Upper lobe of right lung (tissue), 1 donor: ENCODE measurements at regions not wholly inside any gene's neighbourhood (a gene's known extent, or its start where the extent isn't known, plus 50 kb on each side); places are given as distances from the start of the nearest gene placed in this dataset.

Experiments
- ATAC-seq: fragments of 200-7000 bp; cut with Tn5 transposase; one replicate; pipeline ENCODE4 v1.9.1; 2020; ENCODE audit warnings: mild to moderate bottlenecking, moderate library complexity
- DNase-seq: peaks from one replicate; pipeline ENCODE4 v3.0.0-alpha.2; 2020
- H3K27ac ChIP-seq: fragments of 200-600 bp; one replicate; pipeline ENCODE4 v1.8.0; 2022
- H3K27me3 ChIP-seq: fragments of 200-600 bp; one replicate; pipeline ENCODE4 v1.8.0; 2022; ENCODE audit warnings: mild to moderate bottlenecking
- H3K36me3 ChIP-seq: fragments of 200-600 bp; one replicate; pipeline ENCODE4 v1.8.0; 2022
- H3K4me1 ChIP-seq: fragments of 200-600 bp; one replicate; pipeline ENCODE4 v1.8.0; 2022
- H3K4me3 ChIP-seq: fragments of 200-600 bp; one replicate; pipeline ENCODE4 v1.8.0; 2022; ENCODE audit warnings: mild to moderate bottlenecking
- H3K9me3 ChIP-seq: fragments of 200-600 bp; one replicate; pipeline ENCODE4 v1.8.0; 2022
- intact Hi-C: fragments of 100-400 bp; cut with DNase I; formaldehyde crosslinking; loops from one replicate; pipeline ENCODE4 v1.11.0; 2022
- TF ChIP-seq, protein P1 (sequence below): fragments of 200-600 bp; IDR thresholded peaks from one replicate; pipeline ENCODE4 v1.8.0; 2022; ENCODE audit warnings: antibody characterized with exemption
- donor health status: DM: no; HTN: yes; CAD: no; lungs with severe emphysema.

DNA sequence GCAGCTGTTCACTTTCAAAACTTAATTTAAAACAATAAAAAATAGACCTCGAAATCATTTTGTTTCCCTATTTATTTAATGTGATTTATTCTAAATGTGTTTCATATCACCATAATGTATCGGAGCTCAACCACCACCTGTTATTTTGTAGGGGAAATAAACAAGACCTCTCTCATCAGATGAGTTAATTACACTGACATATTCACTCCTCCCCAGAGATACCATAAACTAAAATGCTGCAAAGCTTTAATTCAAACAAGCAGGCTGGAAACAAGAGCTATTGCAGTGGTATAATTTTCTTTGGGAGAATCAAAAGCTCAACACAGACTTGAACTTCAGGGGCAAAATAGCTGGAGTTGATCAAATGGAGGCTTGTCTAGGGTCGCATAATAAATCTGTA lies 303.5 kb upstream of the TSHZ2 start:
- no peak for DNase-seq
- Histone ChIP-seq H3K4me1 (no peaks in the 10 kb centered on the region), H3K27ac (no peak overlapping the region), H3K27me3 (no peaks in the 10 kb centered on the region), H3K4me3 (no peak overlapping the region), H3K36me3 (no peaks in the 10 kb centered on the region), H3K9me3 (no peaks in the 10 kb centered on the region)
- intact Hi-C loops: no loop called here
- no peak for ATAC-seq
- TF ChIP-seq, protein P1, sequence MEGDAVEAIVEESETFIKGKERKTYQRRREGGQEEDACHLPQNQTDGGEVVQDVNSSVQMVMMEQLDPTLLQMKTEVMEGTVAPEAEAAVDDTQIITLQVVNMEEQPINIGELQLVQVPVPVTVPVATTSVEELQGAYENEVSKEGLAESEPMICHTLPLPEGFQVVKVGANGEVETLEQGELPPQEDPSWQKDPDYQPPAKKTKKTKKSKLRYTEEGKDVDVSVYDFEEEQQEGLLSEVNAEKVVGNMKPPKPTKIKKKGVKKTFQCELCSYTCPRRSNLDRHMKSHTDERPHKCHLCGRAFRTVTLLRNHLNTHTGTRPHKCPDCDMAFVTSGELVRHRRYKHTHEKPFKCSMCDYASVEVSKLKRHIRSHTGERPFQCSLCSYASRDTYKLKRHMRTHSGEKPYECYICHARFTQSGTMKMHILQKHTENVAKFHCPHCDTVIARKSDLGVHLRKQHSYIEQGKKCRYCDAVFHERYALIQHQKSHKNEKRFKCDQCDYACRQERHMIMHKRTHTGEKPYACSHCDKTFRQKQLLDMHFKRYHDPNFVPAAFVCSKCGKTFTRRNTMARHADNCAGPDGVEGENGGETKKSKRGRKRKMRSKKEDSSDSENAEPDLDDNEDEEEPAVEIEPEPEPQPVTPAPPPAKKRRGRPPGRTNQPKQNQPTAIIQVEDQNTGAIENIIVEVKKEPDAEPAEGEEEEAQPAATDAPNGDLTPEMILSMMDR: no peak

DNA sequence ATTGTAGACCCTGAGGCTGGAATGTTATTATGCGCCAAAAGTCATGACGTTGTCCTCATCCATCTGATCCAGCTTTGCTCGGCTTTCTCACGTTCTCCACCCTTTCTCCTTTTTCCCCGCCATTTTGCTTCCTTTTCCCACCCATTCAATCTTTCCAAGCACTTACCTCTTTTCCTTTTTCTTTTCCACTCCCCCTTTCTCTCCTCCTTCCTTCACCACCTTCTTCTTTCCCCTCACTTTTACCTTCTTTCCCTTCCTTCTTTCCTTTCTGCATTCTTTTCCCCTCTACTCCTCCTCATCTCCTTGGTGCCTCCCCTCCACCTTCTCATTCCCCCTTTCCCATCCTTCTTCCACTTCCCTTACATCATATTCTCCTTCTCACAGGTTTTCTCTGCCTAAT lies 304.8 kb upstream of the TSHZ2 start:
- intact Hi-C loops: no loop called here
- ATAC-seq: no peak

DNA sequence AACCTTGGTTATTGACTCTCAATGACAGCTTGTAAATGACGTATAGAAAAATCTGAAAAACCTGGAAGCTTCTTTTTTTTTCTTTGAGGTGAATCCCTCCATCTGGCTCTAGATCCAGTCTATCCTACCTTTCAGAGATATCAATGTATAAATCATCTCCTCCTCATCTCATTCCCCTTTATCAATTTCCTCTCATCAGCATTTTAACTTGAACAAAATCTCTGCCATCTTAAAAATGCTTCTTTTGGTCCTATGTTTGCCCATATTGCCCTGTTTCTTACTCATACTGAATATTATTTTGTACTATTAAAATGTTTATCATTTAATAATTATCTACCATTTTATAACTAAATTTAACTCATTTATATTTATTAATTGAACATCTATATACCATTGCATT lies 306.7 kb upstream of the TSHZ2 start:
- Histone ChIP-seq H3K4me1 (no peaks in the 10 kb centered on the region), H3K27ac (no peak overlapping the region), H3K9me3 (no peaks in the 10 kb centered on the region), H3K4me3 (no peak overlapping the region), H3K27me3 (no peaks in the 10 kb centered on the region), H3K36me3 (no peaks in the 10 kb centered on the region)
- ATAC-seq (no peak), DNase-seq (no peak)
- TF ChIP-seq, protein P1: no peak
- intact Hi-C loops: no loop called here

More for the DNA sequence above, 304.8 kb upstream of the TSHZ2 start:
- Histone ChIP-seq H3K4me1 (no peaks in the 10 kb centered on the region), H3K9me3 (no peaks in the 10 kb centered on the region), H3K27me3 (no peaks in the 10 kb centered on the region), H3K27ac (no peak overlapping the region), H3K4me3 (no peak overlapping the region), H3K36me3 (no peaks in the 10 kb centered on the region)
- DNase-seq: no peak
- TF ChIP-seq, protein P1: no peak

DNA sequence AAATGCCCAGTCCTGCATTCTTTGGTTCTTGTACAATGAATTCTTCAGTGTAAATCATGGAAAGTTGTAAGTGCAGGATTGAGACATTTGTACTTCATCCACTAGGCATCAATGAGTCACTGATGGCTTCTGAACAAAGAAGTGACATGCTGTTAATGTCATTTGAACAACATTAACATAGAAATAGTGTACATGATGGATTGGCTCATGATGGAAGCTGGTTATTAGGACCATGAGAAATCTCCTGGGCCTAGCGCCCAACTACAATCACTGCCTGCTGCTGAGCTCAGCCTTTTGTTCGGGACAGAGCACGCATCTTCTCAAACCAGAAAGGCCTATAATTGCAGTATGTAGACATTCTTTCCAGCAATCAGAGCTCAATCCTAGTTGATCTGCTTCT lies 316.8 kb upstream of the TSHZ2 start:
- H3K27ac ChIP-seq: no peak overlapping the region
- ATAC-seq (no peak), DNase-seq (no peak)
- H3K4me3 ChIP-seq: no peak overlapping the region
- TF ChIP-seq, protein P1: no peak
- intact Hi-C loops: no loop called here
- H3K27me3 ChIP-seq: no peaks in the 10 kb centered on the region
- H3K4me1 ChIP-seq: peaks cover 8% of the 10 kb centered on the region
- H3K36me3 ChIP-seq: no peaks in the 10 kb centered on the region
- H3K9me3 ChIP-seq: no peaks in the 10 kb centered on the region

DNA sequence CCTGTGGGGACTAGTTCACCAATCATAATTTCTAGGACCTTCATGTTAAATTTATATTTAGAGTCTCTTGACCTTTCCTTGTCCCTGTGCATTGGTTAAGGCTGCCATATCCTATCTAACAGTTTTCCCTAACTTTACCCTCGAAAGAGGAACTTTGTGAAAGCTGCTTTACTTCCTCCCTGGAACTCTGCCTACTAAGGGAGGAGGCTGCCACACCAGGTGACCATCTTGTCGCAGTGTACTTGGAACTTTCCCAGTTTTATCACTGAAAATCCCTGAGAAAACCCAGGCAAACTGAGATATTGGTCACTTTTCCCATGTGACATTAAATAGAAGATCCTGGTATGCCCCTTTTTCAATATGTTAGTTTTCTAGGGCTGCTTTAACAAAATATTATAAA lies 317.6 kb upstream of the TSHZ2 start:
- intact Hi-C loops: no loop called here
- H3K9me3 ChIP-seq: no peaks in the 10 kb centered on the region
- peaks cover 8% of the 10 kb centered on the region for H3K4me1 ChIP-seq
- DNase-seq: no peak
- ATAC-seq: peak; percentile 61
- H3K36me3 ChIP-seq: no peaks in the 10 kb centered on the region
- no peak overlapping the region for H3K27ac ChIP-seq
- TF ChIP-seq, protein P1: no peak
- no peaks in the 10 kb centered on the region for H3K27me3 ChIP-seq
- no peak overlapping the region for H3K4me3 ChIP-seq

DNA sequence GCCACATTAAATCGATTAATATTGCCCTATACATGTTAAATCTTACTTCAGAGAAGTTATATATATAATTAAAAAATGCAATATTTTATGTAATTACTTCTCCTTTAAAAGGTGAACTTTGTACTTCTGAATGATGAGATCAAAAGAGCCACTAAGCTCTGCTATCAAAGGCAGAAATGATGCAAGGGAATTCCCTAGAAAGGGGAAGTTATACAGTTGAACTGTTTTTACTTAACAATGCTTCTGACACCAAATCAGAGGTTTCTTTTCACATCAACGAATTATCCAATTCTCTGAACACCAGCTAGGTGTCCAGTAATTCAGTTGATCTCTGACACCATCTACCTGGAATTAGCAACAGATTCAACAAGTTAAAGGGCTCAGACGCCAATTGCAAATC lies 319.9 kb upstream of the TSHZ2 start:
- ATAC-seq: no peak
- H3K27me3 ChIP-seq: no peaks in the 10 kb centered on the region
- no peak overlapping the region for H3K4me3 ChIP-seq
- H3K4me1 ChIP-seq: peaks cover 8% of the 10 kb centered on the region
- no peak for DNase-seq
- TF ChIP-seq, protein P1: no peak
- H3K9me3 ChIP-seq: no peaks in the 10 kb centered on the region
- intact Hi-C loops: no loop called here
- H3K36me3 ChIP-seq: no peaks in the 10 kb centered on the region
- no peak overlapping the region for H3K27ac ChIP-seq
